Mesenchymal stem cell (in vitro differentiated cells and primary cell): ENCODE measurements at regions not wholly inside any gene's neighbourhood (a gene's known extent, or its start where the extent isn't known, plus 50 kb on each side); places are given as distances from the start of the nearest gene placed in this dataset.

Experiments used
- DNase-seq: peaks from one replicate; pipeline ENCODE4 v3.0.0-alpha.2; 2013
- H2AFZ ChIP-seq: one replicate; pipeline ENCODE4 v1.6.1; 2013; ENCODE audit warnings: low read depth, mild to moderate bottlenecking, control low read depth, inconsistent platforms, low read length, moderate library complexity
- H2AK5ac ChIP-seq: 2 replicates; pipeline ENCODE4 v1.6.1; 2013; ENCODE audit warnings: low read length, moderate library complexity, mild to moderate bottlenecking, inconsistent platforms; ENCODE audit not compliant: severe bottlenecking
- H2BK120ac ChIP-seq: one replicate; pipeline ENCODE4 v1.6.1; 2013; ENCODE audit warnings: low read depth, mild to moderate bottlenecking, inconsistent platforms, low read length, moderate library complexity
- H2BK12ac ChIP-seq, 2 experiments: one replicate each; pipeline ENCODE4 v1.6.1; 2013; ENCODE audit warnings: inconsistent platforms in 2 of 2, low read length in 2 of 2, mild to moderate bottlenecking in 2 of 2, moderate library complexity in 2 of 2, control low read depth in 1 of 2
- H2BK15ac ChIP-seq: one replicate; pipeline ENCODE4 v1.6.1; 2013; ENCODE audit warnings: mild to moderate bottlenecking, low read depth, inconsistent platforms; ENCODE audit not compliant: poor library complexity, severe bottlenecking
- H2BK5ac ChIP-seq: 2 replicates; pipeline ENCODE4 v1.6.1; 2013; ENCODE audit warnings: low read depth, mild to moderate bottlenecking, low read length, control low read depth, inconsistent platforms; ENCODE audit not compliant: poor library complexity, severe bottlenecking
- H3K14ac ChIP-seq, 2 experiments: one replicate each; pipeline ENCODE4 v1.6.1; 2013; ENCODE audit warnings: inconsistent platforms in 2 of 2, low read length in 2 of 2, control low read depth in 1 of 2, mild to moderate bottlenecking in 1 of 2, moderate library complexity in 1 of 2
- H3K18ac ChIP-seq, 2 experiments: one replicate each; pipeline ENCODE4 v1.6.1; 2013; ENCODE audit warnings: inconsistent platforms in 2 of 2, low read length in 2 of 2, control low read depth in 1 of 2, low read depth in 1 of 2, mild to moderate bottlenecking in 1 of 2
- H3K23ac ChIP-seq, 2 experiments: one replicate each; pipeline ENCODE4 v1.6.1; 2013; ENCODE audit warnings: inconsistent platforms in 2 of 2, low read length in 2 of 2, mild to moderate bottlenecking in 2 of 2, moderate library complexity in 2 of 2, control low read depth in 1 of 2
- H3K27ac ChIP-seq: 2 replicates; pipeline ENCODE4 v1.5.1; 2013; ENCODE audit warnings: mild to moderate bottlenecking, moderate library complexity, low read length, control low read depth, inconsistent platforms; ENCODE audit not compliant: poor library complexity, severe bottlenecking
- H3K27me3 ChIP-seq, 2 experiments: 2 replicates each; pipeline versions ENCODE4 v1.6.1 to v1.7.0; 2013; ENCODE audit warnings: low read length in 2 of 2, mild to moderate bottlenecking in 2 of 2, moderate library complexity in 2 of 2, control low read depth in 1 of 2, inconsistent platforms in 1 of 2; ENCODE audit not compliant: control insufficient read depth in 1 of 2, insufficient read depth in 1 of 2
- H3K36me3 ChIP-seq, 2 experiments: 2 replicates each; pipeline versions ENCODE4 v1.6.1 to v1.7.0; 2013; ENCODE audit warnings: low read length in 2 of 2, control low read depth in 1 of 2, inconsistent platforms in 1 of 2, low read depth in 1 of 2, mild to moderate bottlenecking in 1 of 2; ENCODE audit not compliant: insufficient read depth in 2 of 2, control insufficient read depth in 1 of 2
- H3K4ac ChIP-seq, 2 experiments: one replicate each; pipeline ENCODE4 v1.6.1; 2013; ENCODE audit warnings: inconsistent platforms in 2 of 2, low read length in 2 of 2, mild to moderate bottlenecking in 2 of 2, moderate library complexity in 2 of 2, control low read depth in 1 of 2, low read depth in 1 of 2
- H3K4me1 ChIP-seq: 2 replicates; pipeline ENCODE4 v1.6.1; 2013; ENCODE audit warnings: low read depth, low read length, control low read depth; ENCODE audit not compliant: control insufficient read depth, insufficient read depth
- H3K4me2 ChIP-seq: 2 replicates; pipeline ENCODE4 v1.6.1; 2013; ENCODE audit warnings: low read length, mild to moderate bottlenecking, inconsistent platforms; ENCODE audit not compliant: poor library complexity, severe bottlenecking
- H3K4me3 ChIP-seq, 2 experiments: 2 replicates each; pipeline versions ENCODE4 v1.5.1 to v1.7.0; 2013; ENCODE audit warnings: low read length in 2 of 2, mild to moderate bottlenecking in 2 of 2, control low read depth in 1 of 2, low read depth in 1 of 2; ENCODE audit not compliant: insufficient read depth in 1 of 2
- H3K79me1 ChIP-seq: replicated peaks from 2 replicates; pipeline ENCODE4 v1.6.1; 2013; ENCODE audit warnings: mild to moderate bottlenecking, control low read depth, low read length, inconsistent platforms; ENCODE audit not compliant: poor library complexity, severe bottlenecking
- H3K9ac ChIP-seq: 2 replicates; pipeline ENCODE4 v1.7.0; 2013; ENCODE audit warnings: mild to moderate bottlenecking, low read length, moderate library complexity
- H3K9me3 ChIP-seq: 2 replicates; pipeline ENCODE4 v1.7.0; 2013; ENCODE audit warnings: mild to moderate bottlenecking, low read length; ENCODE audit not compliant: control insufficient read depth
- H4K8ac ChIP-seq: one replicate; pipeline ENCODE4 v1.6.1; 2013; ENCODE audit warnings: inconsistent platforms, mild to moderate bottlenecking, low read length, moderate library complexity
- H4K91ac ChIP-seq: one replicate; pipeline ENCODE4 v1.6.1; 2013; ENCODE audit warnings: mild to moderate bottlenecking, low read length, inconsistent platforms
- WGBS: methylation state at CpG from one replicate; pipeline ENCODE4 v1.1.7; 2013; ENCODE audit warnings: mixed read lengths; 5-methylcytosine and 5-hydroxymethylcytosine counted together

DNA sequence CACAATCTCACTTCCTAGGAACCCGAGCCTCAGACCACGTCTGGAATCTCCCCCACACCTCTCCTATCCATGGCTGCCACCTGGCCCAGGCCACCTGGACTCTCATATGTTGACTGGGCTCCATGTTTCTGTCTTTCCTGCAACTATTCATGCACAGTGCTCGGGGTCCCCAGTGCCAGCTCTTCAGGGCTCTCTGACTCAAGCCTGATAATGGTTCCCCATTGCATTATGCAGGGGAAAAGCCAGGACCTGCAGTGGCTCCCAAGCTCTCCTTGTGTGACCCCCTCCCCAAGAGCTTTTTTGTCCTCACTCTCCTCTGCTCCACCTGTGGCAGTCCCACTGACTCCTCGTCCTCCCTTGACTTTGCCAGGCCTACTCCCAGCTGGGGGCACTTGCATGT is 417.6 kb downstream of the NPHP4 start:
- H2BK120ac ChIP-seq, result no peak overlapping the region
- H2BK12ac ChIP-seq, result no peak overlapping the region
- no peak overlapping the region for H3K27ac ChIP-seq
- H2BK5ac ChIP-seq, result no peak overlapping the region
- H3K9ac ChIP-seq, result no peak overlapping the region
- no peak overlapping the region for H3K4me2 ChIP-seq
- H2AFZ ChIP-seq, result no peak overlapping the region
- H3K27me3 ChIP-seq, result no peaks in the 10 kb centered on the region
- no peak overlapping the region for H3K18ac ChIP-seq
- H3K23ac ChIP-seq, result no peak overlapping the region
- H3K4ac ChIP-seq, result no peak overlapping the region
- H3K4me3 ChIP-seq, result no peak overlapping the region
- no peaks in the 10 kb centered on the region for H3K36me3 ChIP-seq
- H4K8ac ChIP-seq, result no peak overlapping the region
- no peaks in the 10 kb centered on the region for H3K4me1 ChIP-seq
- no peak overlapping the region for H2BK15ac ChIP-seq
- no peaks in the 10 kb centered on the region for H3K79me1 ChIP-seq
- H4K91ac ChIP-seq, result no peak overlapping the region
- no peak overlapping the region for H2AK5ac ChIP-seq
- 16% methylated on average over 4 of the region's 4 CpGs for WGBS
- H3K14ac ChIP-seq, result no peak overlapping the region
- H3K9me3 ChIP-seq, result peaks cover 3% of the 10 kb centered on the region
- DNase-seq, result no peak

DNA sequence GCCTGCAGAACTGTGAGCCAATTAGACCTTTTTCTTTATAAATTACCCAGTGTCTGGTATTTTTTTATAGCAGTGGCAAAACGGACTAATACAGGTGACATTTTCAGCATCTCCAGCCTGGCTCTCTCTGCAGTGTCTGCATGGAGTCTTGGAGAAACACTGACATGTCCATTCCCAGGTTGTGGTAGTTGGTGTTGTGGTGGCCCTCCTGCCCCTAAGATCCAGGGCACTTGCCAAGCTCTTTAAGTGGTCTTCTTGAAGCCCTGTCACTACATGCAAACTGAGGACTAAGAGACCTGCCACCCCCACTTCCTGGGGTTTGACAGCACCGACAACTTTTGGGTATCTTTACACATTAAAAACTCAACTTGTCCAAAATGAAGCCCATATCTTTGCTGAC is 419.4 kb downstream of the NPHP4 start:
- H3K79me1 ChIP-seq, result no peaks in the 10 kb centered on the region
- H3K36me3 ChIP-seq, result no peaks in the 10 kb centered on the region
- H4K8ac ChIP-seq, result no peak overlapping the region
- H3K4me1 ChIP-seq, result no peaks in the 10 kb centered on the region
- H3K9ac ChIP-seq, result no peak overlapping the region
- no peak overlapping the region for H3K4me3 ChIP-seq
- H2AFZ ChIP-seq, result no peak overlapping the region
- no peak overlapping the region for H2BK12ac ChIP-seq
- DNase-seq, result no peak
- 67% methylated on average over 2 of the region's 2 CpGs for WGBS
- H3K9me3 ChIP-seq, result peaks cover 12% of the 10 kb centered on the region
- no peak overlapping the region for H3K18ac ChIP-seq
- H3K23ac ChIP-seq, result no peak overlapping the region
- no peak overlapping the region for H3K4me2 ChIP-seq
- no peak overlapping the region for H2BK15ac ChIP-seq
- H3K14ac ChIP-seq, result no peak overlapping the region
- H4K91ac ChIP-seq, result no peak overlapping the region
- H2BK5ac ChIP-seq, result no peak overlapping the region
- H2AK5ac ChIP-seq, result no peak overlapping the region
- H3K27ac ChIP-seq, result no peak overlapping the region
- H3K27me3 ChIP-seq, result no peaks in the 10 kb centered on the region
- H2BK120ac ChIP-seq, result no peak overlapping the region
- no peak overlapping the region for H3K4ac ChIP-seq

DNA sequence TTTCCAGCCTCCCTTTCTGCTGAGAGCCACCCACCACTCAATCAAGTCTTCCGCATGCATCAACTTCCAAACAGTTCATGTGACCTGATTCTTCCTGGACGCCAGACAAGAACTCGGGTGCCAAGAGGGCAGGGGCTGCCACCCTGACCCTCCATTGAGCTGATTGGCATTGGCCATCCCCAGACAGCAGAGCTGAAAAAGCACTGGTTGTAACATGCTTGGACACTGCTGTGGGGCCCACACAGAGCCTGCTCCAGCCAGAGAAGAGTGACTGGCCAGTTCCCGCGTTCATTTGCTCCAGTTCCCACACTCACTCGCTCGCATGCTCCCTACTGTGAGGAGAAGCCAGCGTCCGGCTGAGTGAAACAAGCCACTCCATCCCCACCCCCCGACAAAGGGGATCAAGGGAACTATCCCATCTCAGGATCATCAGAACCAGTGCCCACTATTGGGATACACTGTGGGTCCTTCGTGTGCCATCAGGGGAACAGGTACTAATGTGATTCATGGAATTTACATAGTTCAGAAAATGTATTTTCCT is 420.3 kb downstream of the NPHP4 start:
- Histone ChIP-seq H4K91ac (no peak overlapping the region), H2BK5ac (no peak overlapping the region), H2BK12ac (no peak overlapping the region), H3K14ac (no peak overlapping the region), H4K8ac (no peak overlapping the region), H3K4me1 (no peaks in the 10 kb centered on the region), H2AK5ac (no peak overlapping the region), H3K4me3 (no peak overlapping the region), H3K9ac (no peak overlapping the region), H2BK120ac (no peak overlapping the region), H2AFZ (no peak overlapping the region), H3K18ac (no peak overlapping the region), H3K27ac (no peak overlapping the region), H3K36me3 (no peaks in the 10 kb centered on the region), H3K4ac (no peak overlapping the region), H2BK15ac (no peak overlapping the region), H3K4me2 (no peak overlapping the region), H3K23ac (no peak overlapping the region), H3K27me3 (no peaks in the 10 kb centered on the region), H3K79me1 (no peaks in the 10 kb centered on the region), H3K9me3 (peaks cover 12% of the 10 kb centered on the region)
- DNase-seq, result no peak
- 83% methylated on average over 9 of the region's 11 CpGs for WGBS

DNA sequence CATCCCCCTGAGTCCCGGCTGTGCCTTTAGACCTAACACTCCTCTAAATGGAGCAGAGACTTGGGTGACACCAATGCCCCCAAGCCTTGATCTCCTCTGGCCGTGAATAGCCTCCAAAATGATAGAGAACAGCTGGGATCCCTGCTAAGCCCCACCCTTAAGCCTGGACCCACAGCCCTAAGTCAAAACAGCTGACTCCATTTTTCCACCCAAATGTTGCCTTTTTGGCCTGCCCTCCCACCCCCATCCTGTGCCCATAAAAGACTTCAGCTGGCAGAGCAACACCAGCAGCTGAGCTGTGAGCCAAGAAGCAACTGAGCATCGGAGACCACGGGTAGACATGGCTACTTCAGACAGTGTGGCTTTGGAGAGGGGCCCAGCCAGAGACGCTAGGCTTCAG is 420.8 kb downstream of the NPHP4 start:
- H3K4ac ChIP-seq, result no peak overlapping the region
- no peaks in the 10 kb centered on the region for H3K4me1 ChIP-seq
- no peak overlapping the region for H3K4me3 ChIP-seq
- H2AK5ac ChIP-seq, result no peak overlapping the region
- H3K23ac ChIP-seq, result no peak overlapping the region
- no peak overlapping the region for H3K9ac ChIP-seq
- H2BK5ac ChIP-seq, result no peak overlapping the region
- no peaks in the 10 kb centered on the region for H3K79me1 ChIP-seq
- no peak overlapping the region for H2BK120ac ChIP-seq
- no peak overlapping the region for H3K27ac ChIP-seq
- WGBS, result 79% methylated on average over 5 of the region's 5 CpGs
- H3K36me3 ChIP-seq, result no peaks in the 10 kb centered on the region
- H3K4me2 ChIP-seq, result no peak overlapping the region
- no peak overlapping the region for H2BK15ac ChIP-seq
- no peak for DNase-seq
- no peak overlapping the region for H3K18ac ChIP-seq
- H2BK12ac ChIP-seq, result no peak overlapping the region
- H4K91ac ChIP-seq, result no peak overlapping the region
- no peaks in the 10 kb centered on the region for H3K27me3 ChIP-seq
- H3K9me3 ChIP-seq, result peaks cover 12% of the 10 kb centered on the region
- no peak overlapping the region for H3K14ac ChIP-seq
- no peak overlapping the region for H2AFZ ChIP-seq
- no peak overlapping the region for H4K8ac ChIP-seq
